ENCODE measurements at regions not wholly inside any gene's neighbourhood (a gene's known extent, or its start where the extent isn't known, plus 50 kb on each side); places are given as distances from the start of the nearest gene placed in this dataset.

- TF ChIP-seq CTCF (conservative IDR thresholded peaks at IDR 0.05 in 1 of 2, IDR thresholded peaks at IDR 0.05 in 1 of 2; ENCODE audit: low read depth in 1 of 2, low read length in 2 of 2), result no peak
- TF ChIP-seq EZH2 (IDR thresholded peaks at IDR 0.05; ENCODE audit: low read length, missing control alignments), result no peak
These were observed 580.8 kb downstream of the CBLN4 start for GRCh38 chr20:55424476-55424875.

All from fibroblast of lung (primary cell).